HG03103 (cell line): ENCODE measurements at regions not wholly inside any gene's neighbourhood (a gene's known extent, or its start where the extent isn't known, plus 50 kb on each side); places are given as distances from the start of the nearest gene placed in this dataset.
"Not testable (repeated sequence)": the region's sequence is repeated elsewhere in the genome, so short reads cannot be mapped to it uniquely, and the experiment has no call there.

Experiments used
- ATAC-seq: cut with Tn5 transposase; IDR thresholded peaks from one replicate; pipeline ENCODE4 v1.9.1; 2021; ENCODE audit warnings: low read depth; ENCODE audit not compliant: unreplicated experiment

DNA sequence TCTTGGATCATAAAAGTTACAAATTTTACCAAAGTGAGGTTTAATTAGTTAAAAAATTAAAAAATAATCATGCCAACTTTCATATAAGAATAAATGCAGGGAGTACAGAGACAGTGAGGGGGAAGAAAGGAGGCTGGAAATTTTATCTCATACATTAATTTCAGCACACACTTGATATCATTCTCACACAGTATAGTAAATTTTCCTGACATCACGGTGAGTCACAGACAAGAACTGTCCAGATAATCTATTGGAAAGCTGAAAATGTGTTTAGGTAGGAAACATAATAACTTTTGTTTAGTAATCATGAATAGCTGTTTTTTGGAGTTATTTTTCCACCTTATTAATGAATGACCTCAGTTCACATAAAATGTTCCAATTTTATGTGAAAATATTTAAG lies 1204.8 kb downstream of the GALC start:
- ATAC-seq, result no peak

DNA sequence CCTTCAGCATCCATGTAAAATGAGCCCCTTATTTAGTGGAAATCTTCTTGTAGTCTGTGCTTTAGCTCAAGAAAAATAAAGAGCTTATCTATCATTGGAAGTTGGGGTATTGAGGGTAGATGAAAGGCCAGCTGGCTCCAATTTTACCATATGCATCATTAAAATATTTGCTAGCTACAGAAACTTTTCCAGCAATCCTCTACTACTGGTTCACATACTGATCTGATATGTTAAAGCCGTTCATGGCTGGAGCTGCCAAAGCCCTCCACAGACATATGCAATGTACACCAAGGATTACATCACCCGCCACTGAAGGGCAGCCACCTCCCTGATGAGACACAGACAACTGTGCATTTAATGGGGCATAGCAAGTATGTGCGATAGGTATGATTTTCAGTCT lies 1205.3 kb downstream of the GALC start:
- ATAC-seq, result no peak

DNA sequence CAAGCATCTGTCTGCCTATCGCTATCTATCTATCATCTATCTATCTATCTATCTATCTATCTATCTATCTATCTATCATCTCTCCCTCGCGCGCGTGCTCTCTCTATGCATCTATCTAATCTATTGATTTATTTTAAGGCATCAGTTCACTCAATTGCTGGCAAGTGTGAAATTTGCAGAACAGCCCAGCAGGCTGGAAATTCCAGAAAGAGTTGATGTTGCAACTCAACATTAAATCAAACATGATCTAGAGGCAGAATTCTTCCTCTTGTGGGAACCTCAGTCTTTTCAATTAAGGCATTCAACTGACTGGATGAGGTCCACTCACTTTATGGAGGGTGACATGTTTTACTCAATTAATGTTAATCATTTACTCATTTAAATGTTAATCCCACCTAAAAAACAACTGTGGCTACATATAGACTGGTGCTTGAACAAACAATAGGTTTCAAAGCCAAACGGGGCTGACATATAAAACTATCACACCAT lies 1210.8 kb downstream of the GALC start:
- no peak for ATAC-seq

DNA sequence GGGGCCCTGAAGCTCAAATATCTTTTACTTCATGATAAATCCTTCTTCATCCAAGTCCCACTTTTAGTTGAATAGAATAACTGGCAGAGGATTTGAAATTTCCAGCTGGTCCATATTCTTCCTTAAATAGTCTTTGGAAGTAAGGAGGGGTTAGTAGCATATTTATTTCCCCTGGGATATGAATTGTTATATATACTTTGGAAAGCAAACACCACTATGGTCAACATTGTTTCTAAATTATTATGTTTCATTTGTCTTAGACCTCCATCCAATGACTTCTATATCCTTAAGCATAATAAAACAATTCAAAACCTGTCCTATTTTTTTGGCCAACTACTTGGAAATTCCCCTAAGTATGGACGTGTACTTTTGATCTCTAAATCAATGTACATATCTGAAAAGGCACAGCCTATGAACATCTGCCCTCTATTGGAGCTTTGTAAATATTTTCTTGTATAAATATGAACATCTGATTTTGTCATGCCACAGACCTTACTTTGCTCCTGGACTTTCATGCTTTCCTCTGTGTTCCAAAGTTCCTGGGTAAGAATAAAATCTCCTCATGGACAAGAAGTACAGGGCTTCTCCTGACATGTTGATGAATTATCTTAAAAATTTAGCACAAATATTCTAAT lies 1212.0 kb downstream of the GALC start:
- ATAC-seq, result no peak

DNA sequence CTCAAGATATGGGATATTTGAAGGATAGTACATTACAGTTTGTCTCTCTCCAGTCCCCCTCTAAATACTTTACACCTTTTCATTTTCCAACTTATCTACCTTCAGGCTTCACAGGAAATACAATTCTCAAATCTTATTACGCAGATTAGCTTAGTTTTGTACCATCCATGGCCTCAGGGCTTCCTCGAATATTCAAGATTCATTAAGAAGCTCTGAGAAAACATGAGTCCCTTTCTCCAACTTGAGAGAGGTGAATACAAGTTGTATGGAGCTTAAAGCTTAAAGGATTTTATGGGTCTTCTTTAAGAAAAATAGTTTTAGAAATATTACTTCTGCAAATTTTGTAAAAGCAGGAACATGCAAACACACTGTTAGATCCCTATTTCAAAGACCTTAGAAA lies 1212.5 kb downstream of the GALC start:
- no peak for ATAC-seq

DNA sequence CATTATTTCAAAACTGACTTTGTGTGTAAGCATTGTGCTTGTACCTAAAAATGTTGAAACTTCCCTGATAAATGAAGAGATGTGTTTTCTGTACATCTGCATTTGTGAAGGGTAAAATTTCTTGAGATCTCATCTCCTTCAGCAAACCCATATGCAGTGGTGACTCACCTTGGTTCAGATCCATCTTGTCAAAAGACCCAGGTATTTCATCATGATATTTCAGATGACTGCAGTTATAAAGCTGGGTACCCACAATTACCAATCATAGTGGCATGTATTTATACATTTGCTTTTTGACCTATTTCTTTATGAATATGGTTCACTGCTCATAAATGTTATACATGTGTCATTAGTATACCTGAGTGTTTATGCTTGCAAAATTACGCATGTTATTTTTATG lies 1213.6 kb downstream of the GALC start:
- no peak for ATAC-seq

DNA sequence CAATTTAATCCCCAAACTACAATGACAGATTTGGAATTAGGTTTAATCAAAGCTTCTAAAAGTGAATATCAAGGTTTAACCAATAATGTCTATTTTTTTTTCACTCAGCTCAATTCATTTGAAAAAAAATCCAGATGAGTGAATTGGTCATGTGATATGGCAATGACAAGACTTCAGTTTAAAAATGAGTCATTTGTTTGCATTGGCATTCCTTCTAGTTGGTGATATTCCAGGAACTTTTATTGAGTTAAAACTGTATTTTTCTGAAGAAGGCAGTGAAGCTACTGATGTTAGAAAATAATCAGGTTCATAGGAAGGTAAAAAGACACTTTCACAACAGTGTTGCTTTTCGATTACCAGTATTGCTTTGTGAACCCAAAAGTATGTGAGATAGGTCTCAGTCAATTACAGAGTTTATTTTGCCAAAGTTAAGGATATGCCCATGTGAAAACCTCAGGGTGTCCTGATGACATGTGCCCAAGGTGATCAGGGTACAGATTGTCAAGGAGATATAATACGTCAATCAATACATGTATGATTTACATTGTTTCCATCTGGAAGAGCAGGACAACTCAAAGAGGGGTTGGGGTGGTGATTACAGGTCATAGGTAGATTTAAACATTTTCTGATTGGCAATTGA lies 1214.9 kb downstream of the GALC start:
- no peak for ATAC-seq

DNA sequence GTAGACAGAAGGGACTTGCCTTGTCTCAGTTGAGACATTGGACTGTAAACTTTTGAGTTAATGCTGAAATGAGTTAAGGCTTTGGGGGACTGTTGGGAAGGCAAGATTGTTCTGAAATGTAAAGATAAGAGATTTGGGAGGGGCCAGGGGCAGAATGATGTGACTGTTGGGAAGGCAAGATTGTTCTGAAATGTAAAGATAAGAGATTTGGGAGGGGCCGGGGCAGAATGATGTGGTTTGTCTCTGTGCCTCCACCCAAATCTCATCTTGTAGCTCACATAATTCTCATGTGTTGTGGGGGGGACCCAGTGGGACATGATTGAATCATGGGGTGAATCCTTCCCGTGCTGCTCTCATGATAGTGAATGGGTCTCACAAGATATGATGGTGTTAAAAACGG lies 1217.1 kb downstream of the GALC start:
- not testable (repeated sequence) for ATAC-seq

DNA sequence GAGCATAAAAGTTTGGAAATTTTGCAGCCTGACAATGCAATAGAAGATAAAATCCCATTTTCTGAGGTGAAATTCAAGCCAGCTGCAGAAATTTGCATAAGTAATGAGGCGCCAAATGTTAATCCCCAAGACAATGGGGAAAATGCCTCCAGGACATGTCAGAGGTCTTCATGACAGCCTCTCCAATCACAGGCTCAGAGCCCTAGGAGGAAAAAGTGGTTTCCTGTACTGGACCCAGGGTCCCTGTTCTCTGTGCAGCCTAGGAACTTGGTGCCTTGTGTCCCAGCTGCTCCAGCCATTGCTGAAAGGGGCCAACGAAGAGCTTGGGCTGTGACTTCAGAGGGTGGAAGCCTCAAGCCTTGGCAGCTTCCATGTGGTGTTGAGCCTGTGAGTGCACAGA lies 1218.1 kb downstream of the GALC start:
- ATAC-seq, result no peak

DNA sequence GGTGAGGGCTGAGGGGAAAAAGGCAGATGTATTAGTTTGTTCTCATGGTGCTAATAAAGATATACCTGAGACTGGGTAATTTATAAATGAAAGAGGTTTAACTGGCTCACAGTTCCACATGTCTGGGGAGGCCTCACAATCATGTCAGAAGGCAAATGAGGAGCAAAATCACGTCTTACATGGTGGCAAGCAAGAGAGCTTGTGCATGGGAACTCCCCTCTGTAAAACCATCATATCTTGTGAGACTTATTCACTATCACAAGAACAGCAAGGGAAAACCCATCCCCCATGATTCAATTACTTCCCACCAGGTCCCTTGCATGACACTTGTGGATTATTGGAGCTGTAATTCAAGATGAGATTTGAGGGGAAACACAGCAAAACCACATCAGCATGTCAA lies 1220.9 kb downstream of the GALC start:
- ATAC-seq, result no peak

DNA sequence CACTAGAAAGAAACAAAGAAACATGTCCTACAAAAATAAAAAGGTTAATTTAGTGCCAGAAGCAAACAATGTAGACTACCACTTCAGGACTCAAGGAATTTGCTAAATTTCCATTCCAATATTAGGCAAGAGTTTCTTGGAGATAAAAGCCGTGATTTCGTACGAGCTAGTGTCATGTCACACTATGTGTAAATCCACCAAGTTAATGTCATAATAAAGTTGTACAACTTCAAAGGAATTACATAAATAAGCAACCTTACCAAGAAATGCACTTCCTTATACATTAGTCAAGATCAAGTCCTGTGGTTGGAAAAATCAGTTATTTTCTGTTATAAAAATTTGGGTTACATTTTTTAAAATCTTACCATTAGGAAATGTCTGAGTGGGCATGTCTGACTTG lies 1222.8 kb downstream of the GALC start:
- ATAC-seq, result no peak

DNA sequence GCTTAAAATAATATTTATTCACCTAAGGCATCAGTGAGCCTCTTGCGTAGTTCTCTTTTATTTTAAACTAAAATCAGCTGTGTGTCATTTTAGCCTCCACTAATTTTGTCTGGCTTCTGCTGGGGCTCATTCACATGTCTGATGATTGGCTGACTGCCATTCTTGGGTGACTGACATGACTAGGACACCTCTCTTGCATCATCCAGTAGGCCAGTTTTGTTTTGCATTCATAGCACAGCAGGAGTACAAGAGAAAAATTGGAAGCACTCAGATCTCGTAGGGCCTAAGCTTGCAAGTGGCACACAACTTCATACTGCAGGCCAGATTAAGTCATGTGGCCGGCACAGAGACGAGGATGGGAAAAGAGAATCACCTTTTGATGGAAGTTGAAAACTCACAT lies 1226.5 kb downstream of the GALC start:
- no peak for ATAC-seq

DNA sequence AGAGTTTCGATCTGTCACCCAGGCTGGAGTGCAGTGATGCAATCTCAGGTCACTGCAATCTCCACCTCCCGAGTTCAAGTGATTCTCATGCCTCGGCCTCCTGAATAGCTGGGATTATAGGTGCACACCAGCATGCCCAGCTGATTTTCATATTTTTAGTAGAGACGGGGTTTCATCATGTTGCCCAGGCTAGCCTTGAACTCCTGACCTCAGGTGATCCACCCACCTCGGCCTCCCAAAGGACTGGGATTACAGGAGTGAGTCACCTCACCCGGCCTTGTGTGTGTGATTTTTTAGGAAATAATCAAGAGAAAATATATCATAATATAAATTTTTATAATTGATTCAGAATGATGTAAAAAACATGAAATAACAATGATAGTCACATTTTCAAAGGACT lies 1231.4 kb downstream of the GALC start:
- ATAC-seq, result no peak

DNA sequence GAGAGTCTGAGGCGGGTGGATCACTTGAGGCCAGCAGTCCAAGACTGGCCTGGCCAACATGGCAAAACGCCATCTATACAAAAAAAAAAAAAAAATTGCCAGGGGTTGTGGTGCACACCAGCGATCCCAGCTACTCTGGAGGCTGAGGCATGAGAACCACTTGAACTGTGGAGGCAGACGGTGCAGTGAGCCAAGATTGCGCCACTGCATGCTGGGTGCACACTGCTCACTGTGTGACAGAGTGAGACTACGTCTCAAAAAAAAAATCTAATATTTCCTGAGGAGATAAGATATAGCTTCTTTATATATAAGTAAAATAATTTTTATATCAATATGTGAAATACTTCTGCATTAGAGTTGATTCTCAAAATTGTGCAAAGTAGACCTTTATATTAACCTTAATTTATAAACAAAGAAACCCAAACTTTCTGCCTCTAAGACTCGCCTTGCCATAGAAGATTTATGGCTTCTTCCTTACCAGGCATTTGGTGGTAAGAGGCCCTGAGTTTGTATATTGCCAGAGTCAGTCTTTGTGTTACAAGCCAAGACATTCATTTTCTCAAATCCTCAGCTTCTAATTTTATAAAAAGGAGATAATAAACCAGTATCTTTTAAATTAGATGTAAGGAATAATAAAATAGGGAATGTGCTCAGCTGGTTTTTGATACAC lies 1226.7 kb downstream of the FLRT2 start:
- ATAC-seq, result no peak

DNA sequence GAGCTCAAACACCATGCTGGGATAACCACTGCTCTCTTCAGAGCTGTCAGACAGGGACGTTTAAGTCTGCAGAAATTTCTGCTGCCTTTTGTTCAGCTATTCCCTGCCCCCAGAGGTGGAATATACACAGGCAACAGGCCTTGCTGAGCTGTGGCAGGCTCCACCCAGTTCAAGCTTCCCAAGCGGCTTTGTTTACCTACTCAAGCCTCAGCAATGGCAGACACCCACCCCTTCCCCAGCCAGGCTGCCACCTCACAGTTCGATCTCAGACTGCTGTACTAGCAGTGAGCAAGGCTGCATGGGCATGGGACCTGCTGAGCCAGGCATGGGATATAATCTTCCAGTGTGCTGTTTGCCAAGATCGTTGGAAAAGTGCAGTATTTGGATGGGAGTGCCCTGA lies 1220.5 kb downstream of the FLRT2 start:
- not testable (repeated sequence) for ATAC-seq

DNA sequence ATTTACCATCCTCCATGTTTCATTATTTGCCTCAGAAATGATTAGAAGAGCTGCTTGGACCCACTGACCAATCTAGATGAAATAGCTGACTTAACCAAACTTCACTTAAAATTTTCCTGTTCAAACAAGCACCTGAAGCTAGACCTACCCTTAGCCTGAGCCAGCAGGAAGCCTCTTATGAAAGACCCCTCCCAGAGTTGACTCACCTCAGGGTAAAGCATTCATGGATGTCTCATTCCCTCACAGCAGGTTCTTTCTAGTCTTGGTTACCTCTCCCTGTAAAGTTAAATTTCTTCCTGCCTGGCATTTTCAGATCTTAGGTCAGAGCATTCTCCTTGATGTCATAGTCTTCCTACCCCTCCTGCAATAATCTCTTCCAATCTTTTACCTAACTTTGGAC lies 1209.8 kb downstream of the FLRT2 start:
- no peak for ATAC-seq

DNA sequence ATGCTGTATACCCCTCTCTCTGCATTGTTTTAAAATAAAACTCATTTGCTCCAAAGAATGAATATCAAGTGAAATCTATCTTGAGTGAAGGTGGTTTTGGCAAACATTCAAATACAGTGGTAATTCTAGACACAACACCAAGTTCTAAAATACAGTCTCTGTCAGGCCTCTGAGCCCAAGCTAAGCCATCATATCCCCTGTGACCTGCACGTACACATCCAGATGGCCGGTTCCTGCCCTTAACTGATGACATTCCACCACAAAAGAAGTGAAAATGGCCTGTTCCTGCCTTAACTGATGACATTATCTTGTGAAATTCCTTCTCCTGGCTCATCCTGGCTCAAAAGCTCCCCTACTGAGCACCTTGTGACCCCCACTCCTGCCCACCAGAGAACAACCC lies 1201.5 kb downstream of the FLRT2 start:
- ATAC-seq, result not testable (repeated sequence)

DNA sequence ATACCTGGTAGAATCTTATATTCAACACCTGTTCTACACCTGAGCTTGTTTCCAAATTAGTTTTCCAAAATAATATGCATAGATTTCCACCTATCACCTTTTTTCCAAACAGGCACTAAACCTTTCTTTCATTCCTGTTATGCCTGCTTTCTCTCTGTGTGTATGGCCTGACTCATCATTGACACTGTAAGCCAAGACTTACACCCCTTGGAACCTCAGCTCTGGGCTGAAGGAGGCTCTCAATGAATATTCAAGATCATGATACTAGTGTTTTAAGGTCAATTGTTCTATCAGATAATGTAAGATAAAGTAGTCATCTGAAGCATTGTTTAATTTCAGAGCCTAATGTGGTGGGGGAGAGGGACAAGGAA lies 1193.3 kb downstream of the FLRT2 start:
- ATAC-seq, result no peak

DNA sequence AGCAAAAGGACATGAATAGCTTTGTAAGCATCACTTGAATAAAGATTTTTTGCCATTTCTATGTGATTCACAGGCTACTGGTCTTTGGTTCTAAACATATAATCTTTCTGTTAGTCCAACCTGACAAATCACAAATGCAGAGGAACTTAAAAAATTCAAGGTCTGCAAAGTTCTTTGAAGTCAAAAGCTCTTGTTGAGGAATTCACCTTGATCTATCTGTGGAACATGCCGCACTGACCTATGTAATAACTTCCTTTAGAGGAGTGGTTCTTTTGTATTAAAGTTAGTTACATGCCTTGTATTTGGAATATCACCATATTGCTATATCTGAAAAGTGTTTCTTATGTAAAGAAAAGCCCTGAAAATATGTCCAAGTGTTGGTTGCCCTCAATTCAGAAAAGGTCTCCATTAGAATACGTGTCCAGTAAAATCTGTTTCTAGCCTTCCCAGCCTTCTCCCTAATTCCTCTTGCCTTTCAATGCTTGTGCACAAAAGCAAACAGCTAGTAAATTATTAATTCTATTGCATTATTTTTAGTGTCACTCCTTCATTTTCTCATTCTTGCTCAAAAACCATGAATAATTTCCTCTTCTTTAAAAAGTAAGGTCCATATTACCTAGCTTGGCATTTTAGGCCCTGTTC lies 1192.8 kb downstream of the FLRT2 start:
- no peak for ATAC-seq

DNA sequence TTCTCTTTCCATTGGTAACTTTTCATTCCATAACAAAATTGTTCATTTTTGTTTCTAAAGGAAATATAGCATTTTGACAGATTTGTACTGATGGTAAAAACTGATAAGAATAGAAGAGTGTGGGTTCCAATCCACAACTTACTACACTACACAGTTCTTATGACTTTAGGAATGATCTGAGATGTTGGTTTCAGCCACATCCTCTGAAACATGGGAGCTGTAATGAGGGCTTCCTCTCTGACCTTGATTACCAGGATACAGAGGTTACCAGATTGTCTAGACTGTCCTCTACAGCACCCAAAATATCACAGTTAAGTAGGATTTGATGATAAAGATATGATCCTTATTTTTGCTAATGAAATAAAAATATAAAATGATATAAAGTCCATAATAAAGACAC lies 1184.6 kb downstream of the FLRT2 start:
- no peak for ATAC-seq

DNA sequence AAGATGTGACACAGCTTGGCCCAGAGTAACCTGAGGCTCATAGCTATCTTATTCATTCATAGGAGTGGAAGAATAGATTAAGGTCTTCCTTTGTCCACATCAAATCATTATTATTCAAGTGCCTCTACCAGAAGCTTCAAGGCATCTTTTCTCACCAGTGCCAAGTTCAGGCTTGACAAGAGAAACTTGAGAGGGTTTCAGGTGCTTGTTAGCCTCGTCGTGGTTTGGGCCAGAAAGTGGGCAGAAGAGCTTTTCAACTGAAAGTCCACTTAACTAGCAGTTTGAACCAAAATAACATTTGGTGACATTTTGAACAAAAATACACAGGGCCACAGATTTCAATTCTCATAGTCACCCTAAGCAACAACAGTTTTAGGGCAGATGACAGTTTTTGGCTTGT lies 1184.2 kb downstream of the FLRT2 start:
- ATAC-seq, result no peak

DNA sequence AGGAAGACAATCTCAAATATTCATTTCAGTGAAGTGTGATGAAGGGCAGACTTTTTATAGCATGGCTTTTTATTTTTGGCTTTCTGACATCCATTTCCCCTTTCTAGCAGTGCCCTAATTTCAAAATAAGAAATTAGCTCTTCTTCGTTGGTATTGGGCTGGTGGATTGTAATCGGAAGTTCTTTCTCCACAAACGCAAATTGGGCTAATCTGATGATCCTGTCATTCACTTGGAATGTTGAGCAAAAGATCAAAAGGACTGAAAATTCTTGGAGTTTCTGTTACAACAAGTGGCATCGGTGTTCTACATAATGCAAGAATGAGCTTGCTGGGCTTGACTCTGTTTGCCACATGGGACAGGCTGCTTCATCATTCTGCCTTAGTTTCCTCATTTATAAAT lies 1182.8 kb downstream of the FLRT2 start:
- no peak for ATAC-seq
